GM12892 (cell line): ENCODE measurements at regions not wholly inside any gene's neighbourhood (a gene's known extent, or its start where the extent isn't known, plus 50 kb on each side); places are given as distances from the start of the nearest gene placed in this dataset.
"Not testable (repeated sequence)": the region's sequence is repeated elsewhere in the genome, so short reads cannot be mapped to it uniquely, and the experiment has no call there.

Source experiments
- POLR2A ChIP-seq: IDR thresholded peaks from 2 replicates; pipeline ENCODE4 v1.6.1; 2011; ENCODE audit warnings: low read depth, low read length, control low read depth
- POLR2AphosphoS5 ChIP-seq: IDR thresholded peaks from 2 replicates; pipeline ENCODE4 v1.6.1; 2011; ENCODE audit warnings: low read depth, low read length, control low read depth
- TAF1 ChIP-seq: IDR thresholded peaks from 2 replicates; pipeline ENCODE4 v1.6.1; 2011; ENCODE audit warnings: low read depth, mild to moderate bottlenecking, control low read depth, low read length, borderline replicate concordance

- TF ChIP-seq TAF1, POLR2A, POLR2AphosphoS5: not testable (repeated sequence)
These were observed 71.9 kb upstream of the GJB6 start for GRCh38 chr13:20304061-20304460.
